ENCODE measurements at regions not wholly inside any gene's neighbourhood (a gene's known extent, or its start where the extent isn't known, plus 50 kb on each side); places are given as distances from the start of the nearest gene placed in this dataset.

DNA sequence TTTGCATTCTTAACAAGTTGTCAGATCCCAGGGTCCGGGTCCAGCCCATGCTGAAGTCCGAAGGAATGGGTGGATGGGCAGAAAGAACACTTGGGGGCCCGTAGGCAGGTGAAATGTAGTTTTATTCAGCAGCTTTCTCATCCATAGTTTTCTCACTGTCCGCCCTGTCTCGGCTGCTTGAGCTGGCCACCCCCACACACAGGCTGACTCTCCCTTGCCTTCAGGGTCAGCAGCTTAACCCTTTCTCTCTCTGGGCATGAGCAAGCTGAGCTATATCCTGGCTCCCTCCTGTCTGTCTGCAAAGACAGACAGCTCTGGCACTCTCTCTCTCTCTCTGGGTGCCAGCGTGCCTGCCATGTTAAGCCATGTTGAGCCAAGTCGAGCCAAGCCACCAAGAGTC lies 163.9 kb downstream of the PTCSC3 start:
- Histone ChIP-seq H3K4me3 (no peak overlapping the region), H3K4me1 (no peaks in the 10 kb centered on the region), H3K27me3 (no peaks in the 10 kb centered on the region), H3K27ac (no peak overlapping the region), H3K9me3 (no peaks in the 10 kb centered on the region), H3K36me3 (no peaks in the 10 kb centered on the region)
- no peak for DNase-seq (ENCODE audit: low spot score in 2 of 2)
- intact Hi-C loops (cut with DNase I) = no loop called here
- TF ChIP-seq, protein P1, sequence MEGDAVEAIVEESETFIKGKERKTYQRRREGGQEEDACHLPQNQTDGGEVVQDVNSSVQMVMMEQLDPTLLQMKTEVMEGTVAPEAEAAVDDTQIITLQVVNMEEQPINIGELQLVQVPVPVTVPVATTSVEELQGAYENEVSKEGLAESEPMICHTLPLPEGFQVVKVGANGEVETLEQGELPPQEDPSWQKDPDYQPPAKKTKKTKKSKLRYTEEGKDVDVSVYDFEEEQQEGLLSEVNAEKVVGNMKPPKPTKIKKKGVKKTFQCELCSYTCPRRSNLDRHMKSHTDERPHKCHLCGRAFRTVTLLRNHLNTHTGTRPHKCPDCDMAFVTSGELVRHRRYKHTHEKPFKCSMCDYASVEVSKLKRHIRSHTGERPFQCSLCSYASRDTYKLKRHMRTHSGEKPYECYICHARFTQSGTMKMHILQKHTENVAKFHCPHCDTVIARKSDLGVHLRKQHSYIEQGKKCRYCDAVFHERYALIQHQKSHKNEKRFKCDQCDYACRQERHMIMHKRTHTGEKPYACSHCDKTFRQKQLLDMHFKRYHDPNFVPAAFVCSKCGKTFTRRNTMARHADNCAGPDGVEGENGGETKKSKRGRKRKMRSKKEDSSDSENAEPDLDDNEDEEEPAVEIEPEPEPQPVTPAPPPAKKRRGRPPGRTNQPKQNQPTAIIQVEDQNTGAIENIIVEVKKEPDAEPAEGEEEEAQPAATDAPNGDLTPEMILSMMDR (IDR thresholded peaks at IDR 0.05) = no peak

DNA sequence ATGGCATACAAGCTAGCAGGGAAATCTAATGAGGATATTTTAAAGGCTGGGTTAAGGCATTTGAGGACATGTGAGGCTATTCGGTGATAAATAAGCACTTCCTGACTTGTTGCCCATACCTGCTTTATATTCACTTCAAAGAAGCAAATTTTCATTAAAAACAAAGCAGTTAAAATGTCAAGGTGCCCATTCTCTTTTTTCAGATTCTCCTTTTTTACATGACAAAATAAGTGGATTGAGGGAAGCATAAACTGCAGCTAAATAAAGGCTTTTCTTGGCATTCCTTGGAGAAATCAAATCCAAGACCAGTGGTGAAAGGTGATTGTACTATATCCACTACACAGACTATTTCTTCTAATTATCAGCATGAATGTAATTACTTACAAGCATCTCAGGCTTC lies 166.9 kb downstream of the PTCSC3 start:
- DNase-seq (ENCODE audit: low spot score in 2 of 2) = no peak
- no peak overlapping the region for H3K4me3 ChIP-seq
- no peak overlapping the region for H3K27ac ChIP-seq
- H3K9me3 ChIP-seq = no peaks in the 10 kb centered on the region
- intact Hi-C loops (cut with DNase I) = no loop called here
- H3K27me3 ChIP-seq = no peaks in the 10 kb centered on the region
- TF ChIP-seq, protein P1 (IDR thresholded peaks at IDR 0.05) = no peak
- H3K4me1 ChIP-seq = no peaks in the 10 kb centered on the region
- no peaks in the 10 kb centered on the region for H3K36me3 ChIP-seq

GRCh38 chr14:36006623-36007022 lies 169.9 kb downstream of the PTCSC3 start:
- DNase-seq (ENCODE audit: low spot score in 2 of 2) = no peak
- no peaks in the 10 kb centered on the region for H3K9me3 ChIP-seq
- H3K4me1 ChIP-seq = no peaks in the 10 kb centered on the region
- H3K27ac ChIP-seq = no peak overlapping the region
- TF ChIP-seq, protein P1 (IDR thresholded peaks at IDR 0.05) = no peak
- no peaks in the 10 kb centered on the region for H3K36me3 ChIP-seq
- intact Hi-C loops (cut with DNase I) = no loop called here
- no peak overlapping the region for H3K4me3 ChIP-seq
- no peaks in the 10 kb centered on the region for H3K27me3 ChIP-seq

- Histone ChIP-seq H3K27ac (no peak overlapping the region), H3K4me3 (no peak overlapping the region), H3K36me3 (no peaks in the 10 kb centered on the region), H3K27me3 (no peaks in the 10 kb centered on the region), H3K4me1 (no peaks in the 10 kb centered on the region), H3K9me3 (no peaks in the 10 kb centered on the region)
- TF ChIP-seq, protein P1 (IDR thresholded peaks at IDR 0.05) = no peak
- intact Hi-C loops (cut with DNase I) = no loop called here
- DNase-seq (ENCODE audit: low spot score in 2 of 2) = no peak
Measured at GRCh38 chr14:36005670-36006069, 170.9 kb downstream of the PTCSC3 start.

DNA sequence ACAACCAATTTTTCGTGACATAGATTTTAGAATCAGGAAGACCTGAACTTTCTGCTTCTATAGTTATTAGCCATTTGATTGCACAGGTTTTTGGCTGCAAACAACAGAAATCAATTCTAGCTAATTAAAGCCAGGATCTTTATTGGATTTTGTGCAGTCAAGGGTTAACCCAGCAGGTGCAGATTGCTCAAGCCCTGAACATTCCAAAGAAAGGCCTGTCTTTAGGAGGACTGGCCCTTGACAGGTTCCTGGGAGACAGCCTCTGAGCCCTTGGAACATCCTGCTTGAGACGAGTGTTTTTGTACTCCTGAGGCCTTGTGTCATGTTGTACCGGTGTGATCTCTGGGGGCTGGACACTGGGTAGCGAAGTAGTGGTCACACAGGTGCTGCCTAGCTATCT lies 174.6 kb downstream of the PTCSC3 start:
- intact Hi-C loops (cut with DNase I) = no loop called here
- no peak for DNase-seq (ENCODE audit: low spot score in 2 of 2)
- Histone ChIP-seq H3K4me3 (no peak overlapping the region), H3K36me3 (no peaks in the 10 kb centered on the region), H3K9me3 (no peaks in the 10 kb centered on the region), H3K4me1 (no peaks in the 10 kb centered on the region), H3K27ac (no peak overlapping the region), H3K27me3 (no peaks in the 10 kb centered on the region)
- TF ChIP-seq, protein P1 (IDR thresholded peaks at IDR 0.05) = no peak

DNA sequence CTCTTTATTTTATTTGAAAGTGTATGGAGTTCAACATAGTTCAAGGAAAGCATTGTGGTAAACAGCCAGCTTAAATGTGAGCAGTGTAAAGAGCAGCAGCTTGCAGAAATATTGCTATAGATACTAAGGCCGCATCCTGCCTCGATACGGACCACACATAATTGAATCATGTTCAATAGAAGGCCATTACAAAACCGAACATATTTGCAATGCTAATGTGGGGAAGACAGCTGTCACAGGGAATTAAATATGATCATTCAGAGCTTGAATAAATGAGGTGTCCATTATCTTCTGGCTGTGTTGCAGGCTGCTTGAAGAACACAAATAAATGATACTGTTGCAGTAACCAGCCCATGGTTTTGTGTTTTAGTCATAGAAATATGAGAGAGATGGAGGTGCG lies 173.2 kb downstream of the BRMS1L start:
- DNase-seq (ENCODE audit: low spot score in 2 of 2) = no peak
- TF ChIP-seq, protein P1 (IDR thresholded peaks at IDR 0.05) = no peak
- H3K4me1 ChIP-seq = no peaks in the 10 kb centered on the region
- H3K9me3 ChIP-seq = no peaks in the 10 kb centered on the region
- H3K27ac ChIP-seq = no peak overlapping the region
- H3K4me3 ChIP-seq = no peak overlapping the region
- no peaks in the 10 kb centered on the region for H3K27me3 ChIP-seq
- no peaks in the 10 kb centered on the region for H3K36me3 ChIP-seq
- intact Hi-C loops (cut with DNase I) = no loop called here

Data from ascending aorta (tissue), 2 donors.